ENCODE measurements at regions not wholly inside any gene's neighbourhood (a gene's known extent, or its start where the extent isn't known, plus 50 kb on each side); places are given as distances from the start of the nearest gene placed in this dataset.

- DNase-seq (ENCODE audit: insufficient read length) = no peak
- TF ChIP-seq TAF1 (IDR thresholded peaks at IDR 0.05; ENCODE audit: borderline replicate concordance, low read depth, low read length) (no peak), POLR2AphosphoS5 (IDR thresholded peaks at IDR 0.05; ENCODE audit: low read depth, low read length) (no peak)
- FAIRE-seq = no peak
Observed at GRCh38 chr13:97140131-97140530, 82.0 kb upstream of the MBNL2 start.

- FAIRE-seq (no peak), DNase-seq (ENCODE audit: insufficient read length) (no peak)
- TF ChIP-seq POLR2AphosphoS5 (IDR thresholded peaks at IDR 0.05; ENCODE audit: low read depth, low read length) (no peak), TAF1 (IDR thresholded peaks at IDR 0.05; ENCODE audit: borderline replicate concordance, low read depth, low read length) (no peak), POLR2A (IDR thresholded peaks at IDR 0.05; ENCODE audit: low read depth, low read length) (no peak)
Observed at GRCh38 chr13:97140611-97141010, 81.5 kb upstream of the MBNL2 start.

GRCh38 chr13:97141097-97141496, 81.0 kb upstream of the MBNL2 start:
- DNase-seq (ENCODE audit: insufficient read length) = no peak
- TF ChIP-seq TAF1 (IDR thresholded peaks at IDR 0.05; ENCODE audit: borderline replicate concordance, low read depth, low read length) = no peak
- no peak for TF ChIP-seq POLR2A (IDR thresholded peaks at IDR 0.05; ENCODE audit: low read depth, low read length)
- TF ChIP-seq POLR2AphosphoS5 (IDR thresholded peaks at IDR 0.05; ENCODE audit: low read depth, low read length) = no peak

GRCh38 chr13:97141564-97142005, 80.5 kb upstream of the MBNL2 start:
- peak; percentile 7; the same call in 1 of the 2 replicates for TF ChIP-seq POLR2A (IDR thresholded peaks at IDR 0.05; ENCODE audit: low read depth, low read length)
- TF ChIP-seq TAF1 (IDR thresholded peaks at IDR 0.05; ENCODE audit: borderline replicate concordance, low read depth, low read length) = no peak
- TF ChIP-seq POLR2AphosphoS5 (IDR thresholded peaks at IDR 0.05; ENCODE audit: low read depth, low read length) = no peak
- peak; percentile 69 for FAIRE-seq
- no peak for DNase-seq (ENCODE audit: insufficient read length)

More at GRCh38 chr13:97141097-97141496, 81.0 kb upstream of the MBNL2 start:
- no peak for FAIRE-seq

GRCh38 chr13:97142452-97142851, 79.7 kb upstream of the MBNL2 start:
- peak; percentile 50; the same call in 1 of the 2 replicates for TF ChIP-seq POLR2A (IDR thresholded peaks at IDR 0.05; ENCODE audit: low read depth, low read length)
- no peak for TF ChIP-seq POLR2AphosphoS5 (IDR thresholded peaks at IDR 0.05; ENCODE audit: low read depth, low read length)
- DNase-seq (ENCODE audit: insufficient read length) (no peak), FAIRE-seq (peak; percentile 51)

- TF ChIP-seq TAF1 (IDR thresholded peaks at IDR 0.05; ENCODE audit: borderline replicate concordance, low read depth, low read length) = no peak
- no peak for FAIRE-seq
- no peak for DNase-seq (ENCODE audit: insufficient read length)
Observed at GRCh38 chr13:97145057-97145456, 77.1 kb upstream of the MBNL2 start.

GRCh38 chr13:97148894-97149293, 73.2 kb upstream of the MBNL2 start:
- TF ChIP-seq TAF1 (IDR thresholded peaks at IDR 0.05; ENCODE audit: borderline replicate concordance, low read depth, low read length) (no peak), POLR2AphosphoS5 (IDR thresholded peaks at IDR 0.05; ENCODE audit: low read depth, low read length) (no peak), POLR2A (IDR thresholded peaks at IDR 0.05; ENCODE audit: low read depth, low read length) (no peak)
- FAIRE-seq (peak; percentile 27), DNase-seq (ENCODE audit: insufficient read length) (no peak)

- FAIRE-seq (no peak), DNase-seq (ENCODE audit: insufficient read length) (no peak)
- TF ChIP-seq POLR2A (IDR thresholded peaks at IDR 0.05; ENCODE audit: low read depth, low read length) = no peak
- TF ChIP-seq TAF1 (IDR thresholded peaks at IDR 0.05; ENCODE audit: borderline replicate concordance, low read depth, low read length) = no peak
- no peak for TF ChIP-seq POLR2AphosphoS5 (IDR thresholded peaks at IDR 0.05; ENCODE audit: low read depth, low read length)
Observed at GRCh38 chr13:97160421-97160820, 61.7 kb upstream of the MBNL2 start.

GRCh38 chr13:97161582-97162231, 60.4 kb upstream of the MBNL2 start:
- TF ChIP-seq POLR2AphosphoS5 (IDR thresholded peaks at IDR 0.05; ENCODE audit: low read depth, low read length) = no peak
- no peak for TF ChIP-seq POLR2A (IDR thresholded peaks at IDR 0.05; ENCODE audit: low read depth, low read length)
- no peak for TF ChIP-seq TAF1 (IDR thresholded peaks at IDR 0.05; ENCODE audit: borderline replicate concordance, low read depth, low read length)
- no peak for FAIRE-seq
- no peak for DNase-seq (ENCODE audit: insufficient read length)

- no peak for DNase-seq (ENCODE audit: insufficient read length)
- no peak for TF ChIP-seq TAF1 (IDR thresholded peaks at IDR 0.05; ENCODE audit: borderline replicate concordance, low read depth, low read length)
- TF ChIP-seq POLR2AphosphoS5 (IDR thresholded peaks at IDR 0.05; ENCODE audit: low read depth, low read length) = no peak
- TF ChIP-seq POLR2A (IDR thresholded peaks at IDR 0.05; ENCODE audit: low read depth, low read length) = no peak
- no peak for FAIRE-seq
Observed at GRCh38 chr13:97165502-97166425, 56.4 kb upstream of the MBNL2 start.

- FAIRE-seq = no peak
- TF ChIP-seq POLR2AphosphoS5 (IDR thresholded peaks at IDR 0.05; ENCODE audit: low read depth, low read length) (no peak), POLR2A (IDR thresholded peaks at IDR 0.05; ENCODE audit: low read depth, low read length) (no peak)
- DNase-seq (ENCODE audit: insufficient read length) = no peak
Observed at GRCh38 chr13:97171136-97171535, 51.0 kb upstream of the MBNL2 start.

Data from GM12892 (cell line).